Right forelimb (tissue), 1 donor: ENCODE measurements at regions not wholly inside any gene's neighbourhood (a gene's known extent, or its start where the extent isn't known, plus 50 kb on each side); places are given as distances from the start of the nearest gene placed in this dataset.
"Not testable (repeated sequence)": the region's sequence is repeated elsewhere in the genome, so short reads cannot be mapped to it uniquely, and the experiment has no call there.

ENCODE experiments used
- DNase-seq: peaks from one replicate; pipeline ENCODE4 v3.0.0-alpha.2; 2018

GRCh38 chr9:103242486-103242885 lies 247.4 kb downstream of the CYLC2 start:
- no peak for DNase-seq

DNA sequence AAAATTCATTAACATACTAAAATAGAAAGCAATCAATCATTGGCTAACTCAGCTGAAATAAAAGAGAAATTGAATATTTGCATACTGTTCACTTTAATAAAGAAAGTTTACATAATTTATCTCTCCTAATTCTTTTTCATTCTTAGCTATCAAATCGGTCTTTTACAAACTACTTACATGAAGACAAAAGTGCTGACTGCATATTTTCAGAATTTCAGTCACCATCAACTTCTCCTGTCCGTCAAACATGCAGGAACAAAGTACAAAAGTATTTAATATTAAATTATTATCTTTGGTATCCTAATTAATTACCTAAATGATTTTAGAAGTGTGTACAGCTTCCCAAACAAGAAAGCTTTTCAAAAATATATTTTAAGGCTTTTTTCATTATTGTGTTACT lies 248.4 kb downstream of the CYLC2 start:
- no peak for DNase-seq

GRCh38 chr9:103245369-103245768 lies 250.2 kb downstream of the CYLC2 start:
- DNase-seq = no peak

- DNase-seq = no peak
Measured at GRCh38 chr9:103261951-103262350, 266.8 kb downstream of the CYLC2 start.

GRCh38 chr9:103266064-103266463 lies 270.9 kb downstream of the CYLC2 start:
- no peak for DNase-seq

GRCh38 chr9:103277240-103277639 lies 282.1 kb downstream of the CYLC2 start:
- DNase-seq = no peak

- DNase-seq = no peak
Measured at GRCh38 chr9:103281126-103281525, 286.0 kb downstream of the CYLC2 start.

- DNase-seq = no peak
Measured at GRCh38 chr9:103287361-103287760, 292.2 kb downstream of the CYLC2 start.

GRCh38 chr9:103296189-103296588 lies 301.1 kb downstream of the CYLC2 start:
- no peak for DNase-seq

GRCh38 chr9:103301051-103301450 lies 305.9 kb downstream of the CYLC2 start:
- no peak for DNase-seq

DNA sequence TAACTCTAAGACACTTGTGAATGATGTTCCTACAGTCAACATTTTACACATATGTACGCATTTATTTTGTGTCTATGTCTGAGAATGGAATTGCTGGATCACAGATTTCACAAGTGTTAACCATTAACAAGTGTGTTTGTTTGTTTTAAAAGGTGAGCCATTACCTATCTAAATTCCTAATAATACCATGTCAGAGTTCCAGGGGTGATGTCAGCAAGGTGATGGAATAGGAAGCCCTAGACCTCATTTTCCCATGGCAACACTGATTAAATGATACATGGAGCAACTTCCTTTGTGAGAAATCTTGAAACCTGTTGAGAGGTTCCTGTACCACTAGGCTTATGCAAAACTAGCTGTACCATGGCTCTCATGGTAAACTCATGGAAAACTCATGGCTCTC lies 309.7 kb downstream of the CYLC2 start:
- DNase-seq = no peak

- DNase-seq = no peak
Measured at GRCh38 chr9:103319979-103320378, 324.8 kb downstream of the CYLC2 start.

DNA sequence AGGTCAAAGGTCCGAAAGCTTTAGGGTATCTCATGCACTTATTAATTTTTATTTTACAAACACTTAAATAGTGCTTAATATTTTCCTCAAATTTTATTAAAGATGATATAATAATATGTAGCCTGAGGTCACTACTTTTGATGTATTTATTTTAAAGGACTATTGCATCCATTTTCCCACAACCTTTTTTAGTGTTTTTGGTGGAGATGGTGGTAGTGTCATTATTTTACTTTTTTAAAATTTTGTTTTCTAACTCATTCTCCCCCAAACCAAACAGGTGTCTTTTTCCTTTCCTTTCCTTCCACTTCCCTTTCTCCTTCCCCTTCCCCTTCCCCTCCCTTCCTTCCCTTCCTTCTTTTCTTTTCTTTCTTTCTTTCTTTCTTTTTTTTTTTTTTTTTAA lies 328.6 kb downstream of the CYLC2 start:
- no peak for DNase-seq

DNA sequence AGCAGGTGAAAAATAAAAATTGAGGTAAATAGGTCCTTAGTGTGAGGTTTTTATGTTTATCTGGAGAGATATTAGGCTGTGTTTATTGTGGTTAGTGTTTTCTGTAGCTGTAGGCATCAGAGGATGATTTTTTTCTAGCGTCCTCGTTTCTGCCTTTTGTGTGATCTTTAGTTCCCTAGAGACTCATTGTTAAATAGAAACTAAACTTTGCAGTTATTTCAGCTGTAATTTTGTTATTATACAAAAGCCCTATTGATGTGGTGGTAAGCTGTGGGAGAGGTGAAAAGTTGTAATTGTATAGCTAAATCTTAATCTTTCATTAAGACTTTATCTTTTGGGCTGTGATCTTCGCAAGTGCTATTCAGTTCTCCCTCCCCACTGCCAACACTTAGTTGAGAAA lies 340.3 kb downstream of the CYLC2 start:
- DNase-seq = no peak

- DNase-seq = no peak
Measured at GRCh38 chr9:103355000-103355399, 359.9 kb downstream of the CYLC2 start.

- DNase-seq = not testable (repeated sequence)
Measured at GRCh38 chr9:103357980-103358379, 362.8 kb downstream of the CYLC2 start.

DNA sequence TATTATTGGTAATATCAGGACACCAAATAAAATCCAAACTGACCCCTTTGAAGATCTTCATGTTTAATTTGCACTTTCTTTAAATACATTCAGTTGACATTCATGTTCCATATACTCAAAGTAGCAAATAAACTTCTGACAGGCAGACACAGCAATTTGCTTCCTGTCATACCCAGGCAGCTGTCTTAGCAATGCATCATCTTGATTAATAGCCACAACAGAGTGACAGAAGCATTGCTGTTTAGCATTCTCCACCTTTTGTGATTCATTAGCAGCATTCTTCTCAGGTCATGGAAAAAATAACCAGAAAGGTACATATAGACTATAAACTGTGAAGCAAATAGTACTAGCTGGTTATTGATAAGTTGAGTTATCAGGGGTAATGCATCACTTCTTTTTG lies 366.8 kb downstream of the CYLC2 start:
- no peak for DNase-seq

DNA sequence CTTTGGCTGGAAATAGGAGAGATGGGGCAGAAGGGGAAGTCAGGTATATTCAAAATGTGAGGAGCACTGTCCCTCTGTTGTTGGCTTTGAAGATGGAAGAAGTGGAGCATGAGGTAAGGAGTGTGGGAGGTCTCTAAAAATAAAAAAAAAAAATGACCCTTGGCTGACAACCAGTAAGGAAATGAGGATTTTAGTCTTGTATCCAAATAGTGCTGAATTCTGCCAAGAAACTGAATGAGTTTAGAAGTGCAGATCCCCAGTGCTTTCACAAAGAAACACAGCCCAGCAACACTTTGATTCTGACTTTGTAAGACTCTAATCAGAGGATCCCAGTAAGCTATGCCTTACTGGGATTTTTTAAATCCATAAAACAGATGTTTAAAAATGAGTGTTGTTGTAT lies 367.9 kb downstream of the CYLC2 start:
- no peak for DNase-seq

DNA sequence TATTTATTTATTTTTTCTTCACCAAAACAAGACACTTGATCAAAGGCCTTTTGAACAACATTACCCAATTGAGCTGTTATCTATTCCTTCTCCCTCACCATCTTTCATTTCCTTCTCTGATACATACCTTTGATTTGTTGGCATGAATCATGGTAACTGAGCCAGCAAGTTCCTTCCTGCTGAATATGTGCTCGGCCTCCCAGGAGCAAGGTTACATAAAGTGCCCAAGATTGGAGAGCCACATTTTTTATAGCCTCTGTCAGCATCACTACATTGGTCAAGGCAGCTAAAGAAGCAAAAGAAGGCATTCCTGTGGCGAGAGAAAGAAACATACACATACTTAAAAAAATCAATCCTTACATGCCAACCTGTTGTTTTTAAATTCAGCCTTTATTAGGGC lies 369.6 kb downstream of the CYLC2 start:
- no peak for DNase-seq

DNA sequence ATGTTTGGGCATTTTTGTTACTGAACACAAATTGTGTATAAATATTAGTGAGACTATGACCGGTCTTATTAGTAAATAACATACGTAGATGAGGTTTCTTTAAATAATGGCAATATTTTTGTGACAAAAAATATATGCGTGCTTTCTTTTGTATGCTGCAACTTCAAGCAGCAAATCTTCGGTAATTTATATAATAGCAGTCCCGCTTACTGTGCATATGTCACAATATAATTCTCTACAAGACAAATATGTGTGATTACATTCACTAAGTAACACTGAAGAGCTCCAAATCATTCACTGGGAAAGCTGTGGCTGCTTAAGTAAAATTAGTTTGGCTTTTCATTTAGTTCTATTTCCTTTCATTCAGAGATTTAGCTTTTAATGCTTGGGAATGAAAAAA lies 376.0 kb downstream of the CYLC2 start:
- no peak for DNase-seq

DNA sequence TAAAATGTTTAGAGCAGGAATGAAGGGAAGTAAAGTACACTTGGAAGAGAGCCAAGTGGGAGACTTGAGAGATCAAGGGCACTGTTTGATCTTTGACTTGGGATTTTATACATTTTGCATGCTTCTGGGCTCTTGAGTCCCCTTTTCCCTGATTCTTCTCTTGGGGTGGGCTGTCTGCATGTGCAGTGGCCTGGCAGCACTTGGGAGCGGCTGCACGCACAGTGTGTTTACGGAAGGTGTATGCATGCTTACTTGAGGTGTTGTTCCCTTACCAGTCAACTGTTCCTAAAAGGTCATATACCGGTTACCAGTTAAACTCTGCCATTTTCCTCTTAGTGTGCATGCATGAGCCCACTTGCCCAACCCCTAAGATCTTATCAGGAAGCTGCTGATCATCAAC lies 377.7 kb downstream of the CYLC2 start:
- DNase-seq = no peak

DNA sequence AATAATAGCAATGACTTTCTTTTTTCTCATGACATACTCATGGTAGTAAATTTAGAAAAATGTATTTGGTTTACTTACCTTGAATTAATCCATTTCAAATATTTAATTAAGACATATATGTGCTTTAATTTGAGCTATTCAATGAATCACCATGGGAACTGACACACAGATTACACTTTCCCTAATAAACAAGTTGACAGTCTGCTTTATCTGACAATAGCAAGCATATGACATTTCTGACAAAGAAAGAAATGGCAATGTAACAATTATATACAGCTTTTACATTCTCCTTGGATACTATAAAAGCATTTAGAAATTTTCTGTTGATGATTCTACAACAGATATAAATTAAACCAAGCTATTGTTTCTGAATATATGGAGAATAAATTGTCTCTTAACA lies 382.5 kb downstream of the CYLC2 start:
- no peak for DNase-seq

GRCh38 chr9:103397868-103398600 lies 402.9 kb downstream of the CYLC2 start:
- DNase-seq = no peak

DNA sequence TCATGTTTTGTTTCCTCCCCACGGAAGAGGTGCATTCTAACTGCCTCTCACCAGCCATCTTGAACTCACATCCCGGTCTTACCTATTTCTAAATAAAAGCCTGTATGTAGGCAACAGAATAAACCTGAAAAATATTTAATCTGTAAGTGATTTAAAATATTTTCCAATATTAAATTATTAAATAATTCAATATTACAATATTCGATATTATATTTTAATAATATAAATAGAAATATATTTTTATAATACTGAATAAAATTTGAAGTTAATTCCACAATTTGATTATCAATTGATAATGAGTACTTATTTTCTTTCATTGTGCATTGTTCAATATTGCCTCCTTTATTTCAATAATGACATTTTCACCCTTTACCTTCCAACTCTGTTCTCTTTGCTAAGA lies 404.4 kb downstream of the CYLC2 start:
- no peak for DNase-seq

- no peak for DNase-seq
Measured at GRCh38 chr9:103407260-103407659, 412.1 kb downstream of the CYLC2 start.
